Karpas-422 (cell line): ENCODE measurements at regions not wholly inside any gene's neighbourhood (a gene's known extent, or its start where the extent isn't known, plus 50 kb on each side); places are given as distances from the start of the nearest gene placed in this dataset.
"Not testable (repeated sequence)": the region's sequence is repeated elsewhere in the genome, so short reads cannot be mapped to it uniquely, and the experiment has no call there.

Experiments
- DNase-seq: peaks from one replicate; pipeline ENCODE4 v3.0.0-alpha.2; 2015
- H2AFZ ChIP-seq: fragments of 200-600 bp; sonication (generic); 2 replicates; pipeline ENCODE4 v1.6.1; 2014; ENCODE audit warnings: antibody characterized with exemption, low read length, mixed read lengths
- H3K27ac ChIP-seq: fragments of 200-600 bp; sonication (generic); 2 replicates; pipeline ENCODE4 v1.5.1; 2014; ENCODE audit warnings: mild to moderate bottlenecking, low read length, moderate library complexity
- H3K27me3 ChIP-seq: fragments of 200-600 bp; sonication (generic); 2 replicates; pipeline ENCODE4 v1.6.1; 2014; ENCODE audit warnings: low read length, mixed read lengths
- H3K36me3 ChIP-seq: fragments of 200-600 bp; sonication (generic); 2 replicates; pipeline ENCODE4 v1.6.1; 2014; ENCODE audit warnings: low read length, mixed read lengths; ENCODE audit not compliant: insufficient read depth
- H3K4me1 ChIP-seq: fragments of 200-600 bp; sonication (generic); 2 replicates; pipeline ENCODE4 v1.6.1; 2014; ENCODE audit warnings: mild to moderate bottlenecking, low read length, mixed read lengths
- H3K4me2 ChIP-seq: fragments of 200-600 bp; sonication (generic); 2 replicates; pipeline ENCODE4 v1.6.1; 2014; ENCODE audit warnings: low read length, low read depth, mild to moderate bottlenecking; ENCODE audit not compliant: poor library complexity, severe bottlenecking
- H3K4me3 ChIP-seq: fragments of 200-600 bp; sonication (generic); 2 replicates; pipeline ENCODE4 v1.5.1; 2014; ENCODE audit warnings: mild to moderate bottlenecking, antibody characterized with exemption, low read length, mixed read lengths
- H3K79me2 ChIP-seq: fragments of 200-600 bp; sonication (generic); 2 replicates; pipeline ENCODE4 v1.6.1; 2014; ENCODE audit warnings: mild to moderate bottlenecking, low read length, mixed read lengths
- H3K9ac ChIP-seq: fragments of 200-600 bp; sonication (generic); 2 replicates; pipeline ENCODE4 v1.6.0; 2014; ENCODE audit warnings: low read length
- H3K9me2 ChIP-seq: fragments of 200-600 bp; sonication (generic), shearing (Covaris generic); replicated peaks from 2 replicates; pipeline ENCODE4 v1.6.0; 2014; ENCODE audit warnings: mild to moderate bottlenecking, low read length, moderate library complexity; ENCODE audit not compliant: insufficient read depth
- H3K9me3 ChIP-seq: fragments of 300-700, 200-600 bp; sonication (generic); 2 replicates; pipeline ENCODE4 v1.6.1; 2014; ENCODE audit warnings: low read length, mixed read lengths
- H4K20me1 ChIP-seq: fragments of 200-600 bp; sonication (generic); 2 replicates; pipeline ENCODE4 v1.6.1; 2014; ENCODE audit warnings: mild to moderate bottlenecking, antibody characterized with exemption, low read length, low read depth; ENCODE audit not compliant: insufficient read depth

- Histone ChIP-seq H3K79me2 (no peaks in the 10 kb centered on the region), H3K9me3 (peaks cover 16% of the 10 kb centered on the region), H4K20me1 (no peaks in the 10 kb centered on the region), H2AFZ (no peak overlapping the region), H3K27me3 (no peaks in the 10 kb centered on the region), H3K4me1 (no peaks in the 10 kb centered on the region), H3K4me2 (no peak overlapping the region), H3K9me2 (no peaks in the 10 kb centered on the region), H3K27ac (no peak overlapping the region), H3K9ac (no peak overlapping the region), H3K36me3 (no peaks in the 10 kb centered on the region), H3K4me3 (no peak overlapping the region)
- DNase-seq: no peak
These were observed 207.3 kb upstream of the DCAF8L1 start for GRCh38 chrX:28188526-28188925.

GRCh38 chrX:28180096-28180495 lies 198.8 kb upstream of the DCAF8L1 start:
- Histone ChIP-seq H3K4me2 (no peak overlapping the region), H3K9ac (no peak overlapping the region), H3K27me3 (no peaks in the 10 kb centered on the region), H4K20me1 (no peaks in the 10 kb centered on the region), H2AFZ (no peak overlapping the region), H3K79me2 (no peaks in the 10 kb centered on the region), H3K9me2 (no peaks in the 10 kb centered on the region), H3K27ac (no peak overlapping the region), H3K4me3 (no peak overlapping the region), H3K4me1 (no peaks in the 10 kb centered on the region), H3K36me3 (no peaks in the 10 kb centered on the region), H3K9me3 (peaks cover 21% of the 10 kb centered on the region)
- no peak for DNase-seq

GRCh38 chrX:28178206-28178605 lies 197.0 kb upstream of the DCAF8L1 start:
- Histone ChIP-seq H3K4me2 (no peak overlapping the region), H3K9me3 (peaks cover 26% of the 10 kb centered on the region), H3K27me3 (no peaks in the 10 kb centered on the region), H3K27ac (no peak overlapping the region), H3K4me1 (no peaks in the 10 kb centered on the region), H3K9ac (no peak overlapping the region), H3K9me2 (no peaks in the 10 kb centered on the region), H4K20me1 (no peaks in the 10 kb centered on the region), H2AFZ (no peak overlapping the region), H3K79me2 (no peaks in the 10 kb centered on the region), H3K36me3 (no peaks in the 10 kb centered on the region), H3K4me3 (no peak overlapping the region)
- DNase-seq: no peak

- Histone ChIP-seq H2AFZ (no peak overlapping the region), H4K20me1 (no peaks in the 10 kb centered on the region), H3K9ac (no peak overlapping the region), H3K27ac (no peak overlapping the region), H3K4me1 (no peaks in the 10 kb centered on the region), H3K4me3 (no peak overlapping the region), H3K9me2 (no peaks in the 10 kb centered on the region), H3K9me3 (peaks cover 29% of the 10 kb centered on the region), H3K36me3 (no peaks in the 10 kb centered on the region), H3K4me2 (no peak overlapping the region), H3K79me2 (no peaks in the 10 kb centered on the region), H3K27me3 (no peaks in the 10 kb centered on the region)
- DNase-seq: peak; percentile 50
These were observed 196.0 kb upstream of the DCAF8L1 start for GRCh38 chrX:28177202-28177601.

GRCh38 chrX:28170713-28171112 lies 189.5 kb upstream of the DCAF8L1 start:
- Histone ChIP-seq H3K9ac (no peak overlapping the region), H3K9me3 (peaks cover 21% of the 10 kb centered on the region), H3K27ac (no peak overlapping the region), H2AFZ (no peak overlapping the region), H3K4me3 (no peak overlapping the region), H3K27me3 (no peaks in the 10 kb centered on the region), H3K79me2 (no peaks in the 10 kb centered on the region), H3K9me2 (no peaks in the 10 kb centered on the region), H4K20me1 (no peaks in the 10 kb centered on the region), H3K4me2 (no peak overlapping the region), H3K36me3 (no peaks in the 10 kb centered on the region), H3K4me1 (no peaks in the 10 kb centered on the region)
- DNase-seq: no peak

- H3K79me2 ChIP-seq: no peaks in the 10 kb centered on the region
These were observed 176.9 kb upstream of the DCAF8L1 start for GRCh38 chrX:28158019-28158777.

GRCh38 chrX:28152263-28152662 lies 171.0 kb upstream of the DCAF8L1 start:
- not testable (repeated sequence) for DNase-seq, H3K9me2 ChIP-seq, H2AFZ ChIP-seq, H3K9ac ChIP-seq, H3K4me2 ChIP-seq, H3K27me3 ChIP-seq, H3K27ac ChIP-seq, H4K20me1 ChIP-seq, H3K36me3 ChIP-seq, H3K79me2 ChIP-seq, H3K4me1 ChIP-seq, H3K9me3 ChIP-seq, H3K4me3 ChIP-seq

More at GRCh38 chrX:28158019-28158777, 176.9 kb upstream of the DCAF8L1 start:
- no peak overlapping the region for H3K9ac ChIP-seq
- H3K9me2 ChIP-seq: no peaks in the 10 kb centered on the region
- H4K20me1 ChIP-seq: no peaks in the 10 kb centered on the region
- H3K4me1 ChIP-seq: no peaks in the 10 kb centered on the region
- no peak overlapping the region for H3K4me2 ChIP-seq
- peaks cover 31% of the 10 kb centered on the region for H3K9me3 ChIP-seq
- no peak overlapping the region for H3K4me3 ChIP-seq
- no peak for DNase-seq
- H3K36me3 ChIP-seq: no peaks in the 10 kb centered on the region
- no peaks in the 10 kb centered on the region for H3K27me3 ChIP-seq
- H3K27ac ChIP-seq: no peak overlapping the region
- no peak overlapping the region for H2AFZ ChIP-seq

GRCh38 chrX:28135378-28136047 lies 154.3 kb upstream of the DCAF8L1 start:
- Histone ChIP-seq H3K4me3 (no peak overlapping the region), H2AFZ (no peak overlapping the region), H3K9ac (no peak overlapping the region)

More at GRCh38 chrX:28135378-28136047, 154.3 kb upstream of the DCAF8L1 start:
- H3K4me1 ChIP-seq: no peaks in the 10 kb centered on the region
- peaks cover 22% of the 10 kb centered on the region for H3K9me3 ChIP-seq
- H3K79me2 ChIP-seq: no peaks in the 10 kb centered on the region
- no peak for DNase-seq
- no peak overlapping the region for H3K27ac ChIP-seq
- no peaks in the 10 kb centered on the region for H3K9me2 ChIP-seq
- no peaks in the 10 kb centered on the region for H3K27me3 ChIP-seq
- H3K36me3 ChIP-seq: no peaks in the 10 kb centered on the region
- no peaks in the 10 kb centered on the region for H4K20me1 ChIP-seq
- no peak overlapping the region for H3K4me2 ChIP-seq
